Common myeloid progenitor, CD34-positive (primary cell): ENCODE measurements at regions not wholly inside any gene's neighbourhood (a gene's known extent, or its start where the extent isn't known, plus 50 kb on each side); places are given as distances from the start of the nearest gene placed in this dataset.
A peak's percentile ranks its signal among the peaks of the same experiment; 100 is the strongest.

ENCODE experiments used
- CTCF ChIA-PET: fragments of 350-600 bp; sonication (Branson Sonifier 250); formaldehyde crosslinking; loops from one replicate; lab custom pipeline; 2021; ENCODE audit warnings: antibody characterized with exemption; lab: Charles Lee
- POLR2A ChIA-PET: fragments of 350-600 bp; sonication (Branson Sonifier 250); formaldehyde crosslinking; loops from one replicate; lab custom pipeline; 2021; ENCODE audit warnings: antibody characterized with exemption; lab: Charles Lee
- DNase-seq, 3 donors: peaks; one replicate each; pipeline versions ENCODE4 v3.0.0 to v3.0.0-alpha.2; 2013
- H3K27ac ChIP-seq, 2 experiments: 1 replicate in 1 of 2; 2 replicates in 1 of 2; pipeline ENCODE4 v1.7.0; 2013; ENCODE audit warnings: inconsistent platforms in 2 of 2, low read length in 2 of 2, mild to moderate bottlenecking in 2 of 2, low read depth in 1 of 2, moderate library complexity in 1 of 2; ENCODE audit not compliant: severe bottlenecking in 2 of 2, insufficient read depth in 1 of 2, poor library complexity in 1 of 2
- H3K27me3 ChIP-seq, 5 experiments: replicated peaks in 2 of 5; 1 replicate in 3 of 5; 2 replicates in 2 of 5; pipeline versions ENCODE4 v1.6.1 to v1.7.0; 2013; ENCODE audit warnings: low read length in 4 of 5, mild to moderate bottlenecking in 2 of 5, moderate library complexity in 2 of 5, inconsistent platforms in 1 of 5; ENCODE audit not compliant: insufficient read depth in 5 of 5, control insufficient read depth in 4 of 5
- H3K36me3 ChIP-seq, 4 experiments: 1 replicate in 2 of 4; 2 replicates in 2 of 4; pipeline versions ENCODE4 v1.6.1 to v1.7.0; 2013; ENCODE audit warnings: low read length in 3 of 4, control low read depth in 1 of 4, mild to moderate bottlenecking in 1 of 4; ENCODE audit not compliant: control insufficient read depth in 4 of 4, insufficient read depth in 4 of 4
- H3K4me1 ChIP-seq, 4 experiments: 1 replicate in 3 of 4; 2 replicates in 1 of 4; pipeline versions ENCODE4 v1.6.1 to v1.7.1; 2013; ENCODE audit warnings: low read length in 3 of 4, mild to moderate bottlenecking in 3 of 4, control low read depth in 1 of 4, inconsistent platforms in 1 of 4, moderate library complexity in 1 of 4; ENCODE audit not compliant: control insufficient read depth in 4 of 4, insufficient read depth in 4 of 4; ENCODE audit errors: control extremely low read depth in 1 of 4
- H3K4me3 ChIP-seq, 7 experiments: 1 replicate in 4 of 7; 2 replicates in 3 of 7; pipeline versions ENCODE4 v1.5.1 to v1.7.0; 2013; ENCODE audit warnings: mild to moderate bottlenecking in 7 of 7, low read length in 6 of 7, moderate library complexity in 6 of 7, inconsistent platforms in 2 of 7, low read depth in 2 of 7, control low read depth in 1 of 7; ENCODE audit not compliant: insufficient read depth in 4 of 7, control insufficient read depth in 1 of 7; ENCODE audit errors: extremely low read depth in 1 of 7
- H3K9me3 ChIP-seq, 5 experiments: 1 replicate in 4 of 5; 2 replicates in 1 of 5; pipeline versions ENCODE4 v1.6.1 to v1.7.1; 2013; ENCODE audit warnings: low read length in 4 of 5, mild to moderate bottlenecking in 2 of 5, inconsistent platforms in 1 of 5, low read depth in 1 of 5, moderate library complexity in 1 of 5; ENCODE audit not compliant: control insufficient read depth in 4 of 5, insufficient read depth in 2 of 5; ENCODE audit errors: control extremely low read depth in 1 of 5
- WGBS: methylation state at CpG from one replicate; pipeline ENCODE4 v1.1.5; 2013; ENCODE audit not compliant: insufficient coverage; 5-methylcytosine and 5-hydroxymethylcytosine counted together

DNA sequence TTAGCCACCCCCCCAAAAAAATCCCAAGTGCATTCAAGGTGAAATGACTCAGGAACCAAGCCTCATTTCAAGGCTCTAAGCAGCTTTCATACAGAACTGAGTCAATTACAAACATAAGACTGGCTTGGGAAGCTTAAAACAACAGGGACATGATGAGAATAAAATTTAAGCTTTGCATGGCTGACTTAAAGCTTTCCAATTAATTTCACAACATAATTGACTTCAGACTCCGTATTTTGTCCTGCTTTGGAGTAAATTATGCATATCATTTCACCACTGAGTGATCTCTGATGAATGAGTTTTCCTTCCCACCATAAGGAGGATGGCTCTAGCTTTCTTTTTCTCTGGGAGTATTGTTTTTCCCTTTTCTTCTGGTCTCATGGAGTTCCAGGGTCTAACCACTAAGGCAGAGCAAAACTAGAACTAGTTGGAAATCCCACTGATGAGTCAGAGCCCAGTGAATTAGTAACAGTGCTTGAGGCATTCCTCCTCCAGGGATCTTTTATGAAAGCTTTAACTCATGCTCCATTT is 72.8 kb downstream of the XCL2 start:
- Histone ChIP-seq H3K4me1 (peaks cover 23 to 54% (median 43%) of the 10 kb centered on the region in 4 experiments), H3K27ac (no peak overlapping the region), H3K27me3 (no peaks in the 10 kb centered on the region), H3K9me3 (peaks cover 0 to 16% (median 0%) of the 10 kb centered on the region in 5 experiments), H3K4me3 (no peak overlapping the region), H3K36me3 (no peaks in the 10 kb centered on the region)
- POLR2A ChIA-PET: no interaction called here
- no CpG with 5 or more reads among the region's 1 CpG for WGBS
- CTCF ChIA-PET: interaction anchor here (1.0 to 1.2 kb wide), 2 partner anchors 26 to 32 kb away, joined by 3 read pairs; no protein-coding TSS in a partner anchor
- peak in 2 of 3 donors; percentile 55 to 64 for DNase-seq

DNA sequence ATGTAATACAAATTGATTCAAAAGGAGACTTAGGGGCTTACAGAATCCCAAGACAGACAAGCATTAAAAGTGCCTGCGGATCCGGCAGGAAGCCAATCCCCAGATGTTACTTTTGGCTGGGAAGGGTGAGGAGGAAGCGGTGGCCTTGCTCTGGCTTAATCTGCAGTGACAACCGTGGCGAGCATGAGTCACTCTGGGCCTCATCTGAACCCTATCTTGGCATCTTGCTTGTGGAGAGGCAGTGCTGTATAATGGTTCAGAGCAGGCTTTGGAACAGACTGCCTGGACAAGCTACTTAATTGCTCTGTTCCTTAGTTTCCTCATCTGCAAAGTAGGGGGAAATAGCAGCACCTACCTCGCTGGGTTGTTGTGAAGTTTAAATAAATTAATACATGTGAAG is 74.1 kb downstream of the XCL2 start:
- H3K36me3 ChIP-seq: no peaks in the 10 kb centered on the region
- 34% methylated on average over 5 of the region's 6 CpGs for WGBS
- H3K27ac ChIP-seq: peak overlapping the region in 1 of 2 experiments; percentile 14
- peaks cover 0 to 12% (median 0%) of the 10 kb centered on the region in 5 experiments for H3K9me3 ChIP-seq
- ChIA-PET CTCF (no interaction called here), POLR2A (interaction anchor here (0.6 kb wide), 1 partner anchor 92 kb away, joined by 3 read pairs; no protein-coding TSS in a partner anchor)
- DNase-seq: peak; percentile 57 to 91 (median 84)
- no peak overlapping the region for H3K4me3 ChIP-seq
- no peaks in the 10 kb centered on the region for H3K27me3 ChIP-seq
- peaks cover 23 to 66% (median 47%) of the 10 kb centered on the region in 4 experiments for H3K4me1 ChIP-seq

DNA sequence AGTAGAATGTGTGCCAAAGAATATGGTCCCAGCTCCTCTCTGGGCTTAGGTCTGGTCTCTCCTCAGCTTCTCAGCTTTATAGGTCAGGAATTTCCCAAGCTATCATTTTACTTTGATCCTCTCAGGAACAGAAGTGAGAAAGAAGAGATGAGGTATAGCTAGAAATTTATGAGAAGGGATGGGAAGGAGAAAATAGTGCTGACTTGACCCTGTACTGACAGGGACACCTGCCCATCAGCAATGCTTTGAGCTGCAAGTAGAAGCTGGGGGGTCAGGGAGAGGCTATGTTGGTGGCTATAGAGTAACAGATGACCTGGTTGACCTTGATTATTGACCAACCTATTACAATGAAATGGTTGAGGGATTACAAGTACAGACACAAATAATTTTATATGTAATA is 75.0 kb downstream of the XCL2 start:
- Histone ChIP-seq H3K9me3 (peaks cover 0 to 3% (median 0%) of the 10 kb centered on the region in 5 experiments), H3K4me3 (no peak overlapping the region), H3K27ac (no peak overlapping the region), H3K27me3 (no peaks in the 10 kb centered on the region), H3K4me1 (peaks cover 23 to 66% (median 47%) of the 10 kb centered on the region in 4 experiments), H3K36me3 (no peaks in the 10 kb centered on the region)
- no peak for DNase-seq
- CTCF ChIA-PET: interaction anchor here (0.9 to 1.4 kb wide), 5 partner anchors 9 to 29 kb away, joined by 3 to 5 read pairs (median 3); no protein-coding TSS in a partner anchor
- POLR2A ChIA-PET: no interaction called here

DNA sequence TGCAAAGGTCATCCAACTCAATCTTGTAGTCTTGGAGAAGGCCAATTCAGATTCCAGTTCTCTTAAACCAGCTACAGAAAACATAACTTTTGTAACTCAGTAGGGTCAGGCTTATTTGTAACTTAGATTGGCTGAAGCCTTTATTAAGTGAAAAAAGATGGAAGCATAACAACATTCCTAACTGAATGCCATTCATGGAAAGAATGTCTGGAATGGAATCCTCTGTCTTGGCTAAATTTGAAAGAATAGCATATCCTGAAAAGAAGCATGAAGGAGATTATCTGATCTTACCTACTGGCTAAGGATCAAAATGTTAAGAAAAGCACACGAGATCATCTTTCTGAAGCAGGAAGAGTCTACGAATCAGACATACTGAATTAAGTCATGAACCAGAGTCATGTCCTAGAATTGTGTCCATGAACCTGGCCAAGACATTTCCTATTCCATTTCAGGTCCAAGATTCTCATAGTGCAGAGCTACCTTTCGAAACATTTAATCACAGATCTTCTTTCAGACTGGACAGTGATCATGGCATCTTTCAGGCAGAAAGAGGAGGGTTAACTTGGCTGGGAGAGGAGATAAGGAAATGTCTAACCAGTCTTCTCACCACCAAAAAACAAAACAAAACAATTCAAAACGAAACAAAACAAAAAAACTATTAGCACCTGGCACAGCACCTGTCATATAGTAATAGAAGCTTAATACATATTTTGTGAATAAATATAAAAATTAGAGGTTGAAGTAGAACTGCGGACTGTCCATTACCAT is 75.6 kb downstream of the XCL2 start:
- DNase-seq: peak in 1 of 3 donors; percentile 18
- H3K27me3 ChIP-seq: no peaks in the 10 kb centered on the region
- 94% methylated on average over 3 of the region's 5 CpGs for WGBS
- POLR2A ChIA-PET: no interaction called here
- H3K4me1 ChIP-seq: peaks cover 23 to 66% (median 47%) of the 10 kb centered on the region in 4 experiments
- no peaks in the 10 kb centered on the region for H3K36me3 ChIP-seq
- CTCF ChIA-PET: interaction anchor here (0.7 to 1.4 kb wide), 6 partner anchors 10 to 29 kb away, joined by 3 to 5 read pairs (median 3); no protein-coding TSS in a partner anchor
- peaks cover 0 to 3% (median 0%) of the 10 kb centered on the region in 5 experiments for H3K9me3 ChIP-seq
- H3K4me3 ChIP-seq: peak overlapping the region in 2 of 7 experiments; percentile 38 to 43
- no peak overlapping the region for H3K27ac ChIP-seq

DNA sequence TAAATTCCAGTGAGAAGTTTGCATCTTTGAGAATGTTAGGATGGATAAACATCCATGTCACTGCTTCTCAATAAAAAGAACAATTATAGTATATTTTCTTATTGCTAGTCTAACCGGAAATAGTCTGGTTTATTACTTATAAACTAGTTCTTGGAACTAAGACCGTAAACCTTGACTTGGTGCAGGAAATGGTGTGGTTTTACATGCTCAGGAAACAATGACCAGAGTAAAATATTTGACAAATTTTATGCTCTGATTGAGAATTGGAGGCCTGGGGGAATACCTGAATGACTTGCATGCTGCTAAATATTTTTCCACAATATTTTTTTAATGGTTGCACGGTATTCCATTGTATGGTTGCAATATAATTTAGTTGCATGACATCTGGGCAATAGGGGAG is 76.3 kb downstream of the XCL2 start:
- CTCF ChIA-PET: interaction anchor here (0.7 to 1.4 kb wide), 3 partner anchors 12 to 27 kb away, joined by 3 to 5 read pairs (median 4); no protein-coding TSS in a partner anchor
- Histone ChIP-seq H3K9me3 (peaks cover 0 to 3% (median 0%) of the 10 kb centered on the region in 5 experiments), H3K27ac (no peak overlapping the region), H3K27me3 (no peaks in the 10 kb centered on the region), H3K4me3 (peak overlapping the region in 3 of 7 experiments; percentile 19 to 43 (median 38)), H3K4me1 (peaks cover 23 to 66% (median 47%) of the 10 kb centered on the region in 4 experiments), H3K36me3 (no peaks in the 10 kb centered on the region)
- no CpG with 5 or more reads among the region's 3 CpGs for WGBS
- peak in 2 of 3 donors; percentile 70 to 76 for DNase-seq
- POLR2A ChIA-PET: interaction anchor here (0.6 kb wide), 1 partner anchor 16 kb away, joined by 3 read pairs; no protein-coding TSS in a partner anchor

DNA sequence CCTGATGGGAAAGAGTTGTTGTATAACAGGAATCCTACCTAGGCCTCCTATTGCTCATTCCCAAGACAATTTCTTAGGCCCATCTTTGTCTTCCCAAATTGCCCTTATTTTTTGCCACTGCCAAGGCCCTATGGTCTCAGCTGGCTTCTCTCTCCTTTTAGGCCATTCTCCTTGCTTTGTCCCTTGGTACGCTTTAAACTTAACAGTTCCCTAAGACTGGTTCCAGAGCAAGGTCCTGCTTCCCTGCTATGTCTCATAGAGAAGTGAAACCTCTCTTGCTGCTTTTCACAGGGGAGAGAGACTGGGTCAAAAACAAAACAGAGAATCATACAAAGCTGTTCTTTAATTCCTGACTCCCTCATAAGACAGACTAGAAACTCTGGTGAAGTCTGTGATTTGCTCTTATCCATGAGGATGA is 77.1 kb downstream of the XCL2 start:
- ChIA-PET POLR2A (interaction anchor here (0.6 kb wide), 1 partner anchor 16 kb away, joined by 3 read pairs; no protein-coding TSS in a partner anchor), CTCF (interaction anchor here (1.3 kb wide), 1 partner anchor 28 kb away, joined by 5 read pairs; no protein-coding TSS in a partner anchor)
- Histone ChIP-seq H3K4me1 (peaks cover 23 to 66% (median 47%) of the 10 kb centered on the region in 4 experiments), H3K4me3 (peak overlapping the region in 2 of 7 experiments; percentile 14 to 25), H3K27ac (peak overlapping the region in 1 of 2 experiments; percentile 17), H3K27me3 (no peaks in the 10 kb centered on the region), H3K36me3 (no peaks in the 10 kb centered on the region), H3K9me3 (peaks cover 0 to 7% (median 0%) of the 10 kb centered on the region in 5 experiments)
- peak in 1 of 3 donors; percentile 26 for DNase-seq
- 63% methylated on average over 1 of the region's 1 CpG for WGBS
